ENCODE measurements at regions not wholly inside any gene's neighbourhood (a gene's known extent, or its start where the extent isn't known, plus 50 kb on each side); places are given as distances from the start of the nearest gene placed in this dataset.
A peak's percentile ranks its signal among the peaks of the same experiment; 100 is the strongest.

DNA sequence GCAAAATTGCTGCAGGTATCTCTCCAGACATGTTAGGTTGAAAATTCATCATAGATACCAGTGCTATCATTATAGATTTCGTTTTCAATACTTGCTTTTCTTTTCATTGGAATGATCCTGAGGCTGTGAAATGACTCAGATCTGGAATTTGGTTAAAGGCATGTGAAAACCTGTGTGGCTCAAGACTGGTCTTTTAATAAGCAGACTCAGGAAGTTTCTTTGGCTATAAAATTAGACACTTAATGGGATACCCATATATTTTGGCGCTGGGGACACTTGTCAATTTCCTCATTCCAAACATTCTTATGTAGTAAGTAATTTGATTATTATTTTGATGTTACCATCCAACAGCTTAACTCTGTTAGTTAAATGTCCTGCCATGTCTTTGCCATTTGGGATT, 1041.1 kb upstream of the GBE1 start:
- ATAC-seq (ENCODE audit: low read depth) (peak; percentile 78), DNase-seq (ENCODE audit: low spot score) (no peak)
- Histone ChIP-seq H3K4me3 (ENCODE audit: severe bottlenecking) (no peak overlapping the region), H3K9me3 (ENCODE audit: severe bottlenecking) (no peaks in the 10 kb centered on the region), H3K27ac (ENCODE audit: poor library complexity, severe bottlenecking) (peak overlapping the region; percentile 28), H3K27me3 (ENCODE audit: insufficient read depth, poor library complexity, severe bottlenecking) (no peaks in the 10 kb centered on the region), H3K4me1 (ENCODE audit: insufficient read depth, poor library complexity, severe bottlenecking) (peaks cover 11% of the 10 kb centered on the region), H3K36me3 (ENCODE audit: low read depth) (no peaks in the 10 kb centered on the region)
- TF ChIP-seq, protein P1, sequence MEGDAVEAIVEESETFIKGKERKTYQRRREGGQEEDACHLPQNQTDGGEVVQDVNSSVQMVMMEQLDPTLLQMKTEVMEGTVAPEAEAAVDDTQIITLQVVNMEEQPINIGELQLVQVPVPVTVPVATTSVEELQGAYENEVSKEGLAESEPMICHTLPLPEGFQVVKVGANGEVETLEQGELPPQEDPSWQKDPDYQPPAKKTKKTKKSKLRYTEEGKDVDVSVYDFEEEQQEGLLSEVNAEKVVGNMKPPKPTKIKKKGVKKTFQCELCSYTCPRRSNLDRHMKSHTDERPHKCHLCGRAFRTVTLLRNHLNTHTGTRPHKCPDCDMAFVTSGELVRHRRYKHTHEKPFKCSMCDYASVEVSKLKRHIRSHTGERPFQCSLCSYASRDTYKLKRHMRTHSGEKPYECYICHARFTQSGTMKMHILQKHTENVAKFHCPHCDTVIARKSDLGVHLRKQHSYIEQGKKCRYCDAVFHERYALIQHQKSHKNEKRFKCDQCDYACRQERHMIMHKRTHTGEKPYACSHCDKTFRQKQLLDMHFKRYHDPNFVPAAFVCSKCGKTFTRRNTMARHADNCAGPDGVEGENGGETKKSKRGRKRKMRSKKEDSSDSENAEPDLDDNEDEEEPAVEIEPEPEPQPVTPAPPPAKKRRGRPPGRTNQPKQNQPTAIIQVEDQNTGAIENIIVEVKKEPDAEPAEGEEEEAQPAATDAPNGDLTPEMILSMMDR (IDR thresholded peaks at IDR 0.05; ENCODE audit: poor library complexity, severe bottlenecking), result no peak

DNA sequence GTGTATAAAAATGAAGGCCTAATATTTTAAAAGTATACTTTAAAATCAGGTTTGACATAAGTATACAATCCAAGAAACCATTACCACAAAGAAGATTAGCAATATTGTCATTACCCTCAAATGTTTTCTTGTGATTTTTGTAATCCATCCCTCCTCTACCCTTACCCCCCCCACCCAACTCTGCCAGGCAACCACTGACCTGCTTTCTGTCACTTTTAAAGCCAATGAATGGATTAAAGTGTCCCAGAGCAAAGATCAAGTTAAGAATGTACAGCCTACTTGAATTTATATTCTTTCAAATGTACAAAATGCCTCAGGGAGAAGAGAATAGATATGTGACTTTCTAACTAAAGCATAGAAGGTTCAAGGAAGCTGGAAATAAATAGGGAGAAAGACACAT, 1038.8 kb upstream of the GBE1 start:
- H3K9me3 ChIP-seq (ENCODE audit: severe bottlenecking), result no peaks in the 10 kb centered on the region
- no peaks in the 10 kb centered on the region for H3K36me3 ChIP-seq (ENCODE audit: low read depth)
- no peak overlapping the region for H3K27ac ChIP-seq (ENCODE audit: poor library complexity, severe bottlenecking)
- H3K27me3 ChIP-seq (ENCODE audit: insufficient read depth, poor library complexity, severe bottlenecking), result no peaks in the 10 kb centered on the region
- H3K4me1 ChIP-seq (ENCODE audit: insufficient read depth, poor library complexity, severe bottlenecking), result peaks cover 11% of the 10 kb centered on the region
- ATAC-seq (ENCODE audit: low read depth) (no peak), DNase-seq (ENCODE audit: low spot score) (no peak)
- no peak overlapping the region for H3K4me3 ChIP-seq (ENCODE audit: severe bottlenecking)
- TF ChIP-seq, protein P1 (IDR thresholded peaks at IDR 0.05; ENCODE audit: poor library complexity, severe bottlenecking), result no peak

- Histone ChIP-seq H3K4me3 (ENCODE audit: severe bottlenecking) (no peak overlapping the region), H3K27ac (ENCODE audit: poor library complexity, severe bottlenecking) (no peak overlapping the region), H3K27me3 (ENCODE audit: insufficient read depth, poor library complexity, severe bottlenecking) (no peaks in the 10 kb centered on the region), H3K9me3 (ENCODE audit: severe bottlenecking) (no peaks in the 10 kb centered on the region), H3K4me1 (ENCODE audit: insufficient read depth, poor library complexity, severe bottlenecking) (no peaks in the 10 kb centered on the region), H3K36me3 (ENCODE audit: low read depth) (no peaks in the 10 kb centered on the region)
- ATAC-seq (ENCODE audit: low read depth) (0 out of 3 replicates have a peak, but pooled peaks have one; percentile 27), DNase-seq (ENCODE audit: low spot score) (no peak)
- TF ChIP-seq, protein P1 (IDR thresholded peaks at IDR 0.05; ENCODE audit: poor library complexity, severe bottlenecking), result no peak
These were observed 1035.3 kb upstream of the GBE1 start for GRCh38 chr3:82796765-82797164.

DNA sequence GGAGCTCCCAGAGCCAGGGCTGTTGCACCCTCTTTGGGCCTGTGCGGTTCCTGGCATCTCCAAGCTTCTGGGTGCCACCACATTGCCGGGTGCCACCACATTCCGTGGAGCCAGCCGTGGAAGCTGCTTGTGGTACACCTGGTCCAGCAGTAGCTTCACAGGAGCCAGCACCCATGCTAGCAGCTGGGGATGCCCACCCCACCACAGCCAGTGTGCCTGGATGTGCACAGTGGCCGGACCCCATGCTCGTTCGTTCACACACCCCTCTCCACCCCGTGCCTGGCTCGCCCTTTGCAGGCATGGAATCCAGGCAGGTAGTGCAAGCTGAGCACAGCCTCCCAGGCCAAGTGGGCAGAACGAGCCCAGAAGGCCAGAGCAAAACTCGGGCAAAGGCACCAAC, 1029.8 kb upstream of the GBE1 start:
- H3K4me3 ChIP-seq (ENCODE audit: severe bottlenecking), result no peak overlapping the region
- ATAC-seq (ENCODE audit: low read depth) (no peak), DNase-seq (ENCODE audit: low spot score) (no peak)
- no peaks in the 10 kb centered on the region for H3K36me3 ChIP-seq (ENCODE audit: low read depth)
- H3K9me3 ChIP-seq (ENCODE audit: severe bottlenecking), result no peaks in the 10 kb centered on the region
- no peak overlapping the region for H3K27ac ChIP-seq (ENCODE audit: poor library complexity, severe bottlenecking)
- no peaks in the 10 kb centered on the region for H3K4me1 ChIP-seq (ENCODE audit: insufficient read depth, poor library complexity, severe bottlenecking)
- TF ChIP-seq, protein P1 (IDR thresholded peaks at IDR 0.05; ENCODE audit: poor library complexity, severe bottlenecking), result no peak
- no peaks in the 10 kb centered on the region for H3K27me3 ChIP-seq (ENCODE audit: insufficient read depth, poor library complexity, severe bottlenecking)

- Histone ChIP-seq H3K27ac (ENCODE audit: poor library complexity, severe bottlenecking) (no peak overlapping the region), H3K4me1 (ENCODE audit: insufficient read depth, poor library complexity, severe bottlenecking) (no peaks in the 10 kb centered on the region), H3K4me3 (ENCODE audit: severe bottlenecking) (no peak overlapping the region), H3K27me3 (ENCODE audit: insufficient read depth, poor library complexity, severe bottlenecking) (no peaks in the 10 kb centered on the region), H3K9me3 (ENCODE audit: severe bottlenecking) (no peaks in the 10 kb centered on the region), H3K36me3 (ENCODE audit: low read depth) (no peaks in the 10 kb centered on the region)
- ATAC-seq (ENCODE audit: low read depth) (no peak), DNase-seq (ENCODE audit: low spot score) (no peak)
- TF ChIP-seq, protein P1 (IDR thresholded peaks at IDR 0.05; ENCODE audit: poor library complexity, severe bottlenecking), result no peak
These were observed 1029.1 kb upstream of the GBE1 start for GRCh38 chr3:82790307-82791097.
